ENCODE measurements at regions not wholly inside any gene's neighbourhood (a gene's known extent, or its start where the extent isn't known, plus 50 kb on each side); places are given as distances from the start of the nearest gene placed in this dataset.

DNA sequence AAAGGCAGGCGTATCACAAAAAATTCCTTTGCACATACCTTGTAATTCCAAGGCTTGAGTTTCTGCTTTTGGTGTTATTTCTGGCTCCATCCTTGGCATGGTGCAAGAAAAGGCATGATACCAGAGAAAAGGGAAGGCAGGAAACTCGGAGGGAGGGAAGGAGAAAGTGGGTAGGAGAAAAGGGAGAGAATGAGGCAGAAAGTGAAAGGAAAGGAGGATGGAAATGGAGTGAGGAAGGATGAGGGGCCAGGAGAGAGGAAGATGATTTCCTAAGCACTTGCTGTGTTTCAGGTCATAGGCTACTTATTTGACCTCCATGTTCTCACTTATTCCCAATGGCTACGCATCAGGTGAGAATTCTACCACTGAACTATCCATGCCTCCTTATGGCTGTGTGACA is 110.8 kb upstream of the JCAD start:
- RAD21 ChIA-PET (ENCODE audit: unreplicated experiment) = no interaction called here
- Histone ChIP-seq H3K79me2 (ENCODE audit: control insufficient read depth, insufficient read depth, low read length) (no peaks in the 10 kb centered on the region), H3K4me1 (ENCODE audit: control insufficient read depth, insufficient read depth, low read length) (no peaks in the 10 kb centered on the region), H3K36me3 (ENCODE audit: control insufficient read depth in 2 of 2, insufficient read depth in 2 of 2, low read length in 1 of 2) (no peaks in the 10 kb centered on the region), H3K4me3 (no peak overlapping the region), H3K27me3 (replicated peaks in 1 of 2; ENCODE audit: control insufficient read depth in 2 of 2, insufficient read depth in 2 of 2, low read length in 1 of 2) (no peaks in the 10 kb centered on the region), H3K4me2 (ENCODE audit: control insufficient read depth, insufficient read depth) (no peak overlapping the region), H4K20me1 (ENCODE audit: control insufficient read depth, insufficient read depth) (no peaks in the 10 kb centered on the region), H3K9ac (ENCODE audit: control insufficient read depth, insufficient read depth, low read length) (no peak overlapping the region), H2AFZ (ENCODE audit: control insufficient read depth, low read depth, low read length) (no peak overlapping the region), H3K9me3 (replicated peaks; ENCODE audit: control insufficient read depth, insufficient read depth, low read length) (no peaks in the 10 kb centered on the region), H3K27ac (ENCODE audit: control insufficient read depth, insufficient read depth) (no peak overlapping the region)
- WGBS (ENCODE audit: insufficient coverage, insufficient replicate concordance, low lambda C conversion rate, missing lambda C conversion rate) = 50% methylated on average over 3 of the region's 3 CpGs
- no TSS peak for BruUV-seq (replicated peaks)
- CTCF ChIA-PET = no interaction called here
- intact Hi-C loops (cut with micrococcal nuclease; ENCODE audit: unreplicated experiment) = no loop called here
- SMC1A ChIA-PET (ENCODE audit: uncharacterized antibody, unreplicated experiment) = interaction anchor here (0.6 kb wide), 1 partner anchor 480 kb away, joined by 3 read pairs; no protein-coding TSS in a partner anchor
- in situ Hi-C loops (cut with MboI) = no loop called here
- TF ChIP-seq CREB1 (IDR thresholded peaks at IDR 0.05; ENCODE audit: low read depth) (no peak), NR2C2 (IDR thresholded peaks at IDR 0.05; ENCODE audit: borderline replicate concordance, control insufficient read depth, insufficient read length, low read depth) (no peak), ESRRA (IDR thresholded peaks at IDR 0.05; ENCODE audit: low read length) (no peak), STAT1 (conservative IDR thresholded peaks at IDR 0.05) (no peak), PAX5 (IDR thresholded peaks at IDR 0.05; ENCODE audit: borderline replicate concordance, low read depth, low read length) (no peak)
- TF ChIP-seq, protein P1, sequence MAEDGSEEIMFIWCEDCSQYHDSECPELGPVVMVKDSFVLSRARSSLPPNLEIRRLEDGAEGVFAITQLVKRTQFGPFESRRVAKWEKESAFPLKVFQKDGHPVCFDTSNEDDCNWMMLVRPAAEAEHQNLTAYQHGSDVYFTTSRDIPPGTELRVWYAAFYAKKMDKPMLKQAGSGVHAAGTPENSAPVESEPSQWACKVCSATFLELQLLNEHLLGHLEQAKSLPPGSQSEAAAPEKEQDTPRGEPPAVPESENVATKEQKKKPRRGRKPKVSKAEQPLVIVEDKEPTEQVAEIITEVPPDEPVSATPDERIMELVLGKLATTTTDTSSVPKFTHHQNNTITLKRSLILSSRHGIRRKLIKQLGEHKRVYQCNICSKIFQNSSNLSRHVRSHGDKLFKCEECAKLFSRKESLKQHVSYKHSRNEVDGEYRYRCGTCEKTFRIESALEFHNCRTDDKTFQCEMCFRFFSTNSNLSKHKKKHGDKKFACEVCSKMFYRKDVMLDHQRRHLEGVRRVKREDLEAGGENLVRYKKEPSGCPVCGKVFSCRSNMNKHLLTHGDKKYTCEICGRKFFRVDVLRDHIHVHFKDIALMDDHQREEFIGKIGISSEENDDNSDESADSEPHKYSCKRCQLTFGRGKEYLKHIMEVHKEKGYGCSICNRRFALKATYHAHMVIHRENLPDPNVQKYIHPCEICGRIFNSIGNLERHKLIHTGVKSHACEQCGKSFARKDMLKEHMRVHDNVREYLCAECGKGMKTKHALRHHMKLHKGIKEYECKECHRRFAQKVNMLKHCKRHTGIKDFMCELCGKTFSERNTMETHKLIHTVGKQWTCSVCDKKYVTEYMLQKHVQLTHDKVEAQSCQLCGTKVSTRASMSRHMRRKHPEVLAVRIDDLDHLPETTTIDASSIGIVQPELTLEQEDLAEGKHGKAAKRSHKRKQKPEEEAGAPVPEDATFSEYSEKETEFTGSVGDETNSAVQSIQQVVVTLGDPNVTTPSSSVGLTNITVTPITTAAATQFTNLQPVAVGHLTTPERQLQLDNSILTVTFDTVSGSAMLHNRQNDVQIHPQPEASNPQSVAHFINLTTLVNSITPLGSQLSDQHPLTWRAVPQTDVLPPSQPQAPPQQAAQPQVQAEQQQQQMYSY (CRISPR knock-in tag; IDR thresholded peaks at IDR 0.05) = no peak
- TF ChIP-seq, protein P2, sequence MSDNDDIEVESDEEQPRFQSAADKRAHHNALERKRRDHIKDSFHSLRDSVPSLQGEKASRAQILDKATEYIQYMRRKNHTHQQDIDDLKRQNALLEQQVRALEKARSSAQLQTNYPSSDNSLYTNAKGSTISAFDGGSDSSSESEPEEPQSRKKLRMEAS (IDR thresholded peaks at IDR 0.05; ENCODE audit: low read depth, low read length) = no peak
- TF ChIP-seq, protein P3, sequence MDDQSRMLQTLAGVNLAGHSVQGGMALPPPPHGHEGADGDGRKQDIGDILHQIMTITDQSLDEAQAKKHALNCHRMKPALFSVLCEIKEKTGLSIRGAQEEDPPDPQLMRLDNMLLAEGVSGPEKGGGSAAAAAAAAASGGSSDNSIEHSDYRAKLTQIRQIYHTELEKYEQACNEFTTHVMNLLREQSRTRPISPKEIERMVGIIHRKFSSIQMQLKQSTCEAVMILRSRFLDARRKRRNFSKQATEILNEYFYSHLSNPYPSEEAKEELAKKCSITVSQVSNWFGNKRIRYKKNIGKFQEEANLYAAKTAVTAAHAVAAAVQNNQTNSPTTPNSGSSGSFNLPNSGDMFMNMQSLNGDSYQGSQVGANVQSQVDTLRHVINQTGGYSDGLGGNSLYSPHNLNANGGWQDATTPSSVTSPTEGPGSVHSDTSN (IDR thresholded peaks at IDR 0.05; ENCODE audit: insufficient replicate concordance, low read depth, low read length) = no peak
- no peak for FAIRE-seq
- POLR2A ChIA-PET = no interaction called here
- no peak for DNase-seq (ENCODE audit: low read depth, low spot score)
- ATAC-seq = no peak

All from GM12878 (cell line).